HG02571 (cell line): ENCODE measurements at regions not wholly inside any gene's neighbourhood (a gene's known extent, or its start where the extent isn't known, plus 50 kb on each side); places are given as distances from the start of the nearest gene placed in this dataset.

ENCODE experiments used
- ATAC-seq: cut with Tn5 transposase; IDR thresholded peaks from one replicate; pipeline ENCODE4 v1.9.1; 2021; ENCODE audit warnings: mild to moderate bottlenecking, moderate library complexity; ENCODE audit not compliant: unreplicated experiment

- ATAC-seq, result no peak
Observed at GRCh38 chrX:38886112-38886511, 84.9 kb downstream of the MID1IP1 start.

- no peak for ATAC-seq
Observed at GRCh38 chrX:38887222-38887621, 86.0 kb downstream of the MID1IP1 start.

DNA sequence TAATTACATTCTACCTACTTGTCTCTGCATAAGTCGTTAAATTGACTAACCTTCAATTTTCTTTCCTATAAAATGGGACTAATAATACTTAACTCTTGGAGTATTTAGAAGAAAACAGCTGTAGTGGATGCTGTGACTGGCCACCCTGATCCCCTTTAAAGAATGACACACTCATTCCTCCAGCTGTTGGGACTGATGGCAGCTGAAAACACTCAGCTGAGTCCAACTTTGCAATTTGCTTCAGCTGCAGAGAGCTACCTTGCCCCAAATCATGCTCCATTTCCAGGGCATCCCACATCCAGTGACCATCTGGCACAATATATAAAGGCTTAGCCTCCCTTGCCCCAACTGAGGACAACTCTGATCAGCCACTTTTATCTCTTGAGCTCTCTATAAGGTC is 89.1 kb downstream of the MID1IP1 start:
- no peak for ATAC-seq

DNA sequence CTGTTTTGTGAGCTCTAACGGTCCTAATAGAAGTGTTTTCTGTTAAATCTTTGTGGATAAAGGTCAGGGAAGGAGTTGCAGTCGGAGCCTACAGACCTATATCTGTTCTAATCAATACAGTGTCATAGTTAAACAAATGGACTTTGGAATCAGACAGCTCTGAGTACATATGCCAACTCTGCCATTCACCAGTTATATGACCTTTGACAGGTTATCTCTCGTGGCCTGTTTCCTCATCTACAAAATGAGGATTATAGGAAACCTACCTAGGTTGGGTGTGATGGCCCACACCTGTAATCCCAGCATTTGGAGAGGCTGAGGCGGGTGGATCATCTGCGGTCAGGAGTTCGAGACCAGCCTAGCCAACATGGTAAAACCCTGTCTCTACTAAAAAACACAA is 89.7 kb downstream of the MID1IP1 start:
- no peak for ATAC-seq

DNA sequence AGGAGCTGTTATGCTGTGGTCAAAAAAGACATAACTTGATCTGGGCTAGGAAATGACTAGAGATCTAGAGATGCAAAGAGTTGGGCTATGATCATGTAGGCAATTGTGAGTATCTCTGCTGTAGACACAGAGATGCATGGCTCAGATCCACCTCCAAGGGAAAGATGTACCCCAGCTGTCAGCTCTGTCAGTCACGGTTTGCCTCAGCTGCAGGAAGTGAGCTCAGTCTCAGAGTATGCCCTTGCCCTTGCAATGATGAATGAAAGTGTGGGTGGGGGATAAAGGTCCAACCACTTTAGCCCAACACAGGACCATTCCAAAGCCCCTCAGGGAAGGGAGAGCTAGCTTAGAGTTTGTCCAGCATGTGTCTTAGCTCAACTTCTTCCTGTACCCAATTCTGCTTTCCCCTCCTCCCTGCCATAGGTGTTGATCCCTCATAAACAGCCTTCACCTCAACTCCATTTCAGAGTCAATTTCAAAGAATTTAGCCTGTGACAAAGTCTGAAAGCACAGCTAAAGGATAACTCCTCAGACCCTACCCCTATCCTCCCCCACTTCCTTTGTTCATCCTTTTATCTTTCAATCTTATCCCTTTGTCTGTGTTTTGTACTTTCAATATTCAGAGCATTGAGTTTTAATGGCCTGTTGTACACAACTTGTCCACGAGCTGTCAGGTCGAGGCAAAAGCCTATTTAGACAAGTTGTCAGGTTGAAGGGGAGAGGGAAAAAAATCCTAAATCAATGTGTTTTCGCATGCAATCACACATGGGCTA is 90.6 kb downstream of the MID1IP1 start:
- peak; percentile 62 for ATAC-seq

DNA sequence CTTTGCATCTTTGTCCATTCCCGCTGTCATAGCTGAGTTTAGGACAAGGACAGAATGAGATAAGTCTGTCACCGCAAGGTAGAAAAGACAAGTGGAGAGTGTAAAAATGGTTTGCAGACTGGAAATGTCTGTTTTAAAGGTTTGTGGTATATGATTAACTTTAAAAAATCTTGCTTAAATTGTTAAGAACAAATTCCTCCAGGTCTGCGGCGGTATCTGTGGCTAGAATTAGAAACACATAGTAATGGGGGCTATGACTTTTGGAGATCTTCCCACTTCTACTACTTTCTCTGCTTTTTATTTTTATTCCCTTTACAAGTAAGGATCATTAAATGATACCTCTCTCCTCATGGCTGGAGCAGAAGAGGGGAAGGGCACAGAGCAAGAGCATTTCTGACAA is 92.2 kb downstream of the MID1IP1 start:
- ATAC-seq, result no peak

DNA sequence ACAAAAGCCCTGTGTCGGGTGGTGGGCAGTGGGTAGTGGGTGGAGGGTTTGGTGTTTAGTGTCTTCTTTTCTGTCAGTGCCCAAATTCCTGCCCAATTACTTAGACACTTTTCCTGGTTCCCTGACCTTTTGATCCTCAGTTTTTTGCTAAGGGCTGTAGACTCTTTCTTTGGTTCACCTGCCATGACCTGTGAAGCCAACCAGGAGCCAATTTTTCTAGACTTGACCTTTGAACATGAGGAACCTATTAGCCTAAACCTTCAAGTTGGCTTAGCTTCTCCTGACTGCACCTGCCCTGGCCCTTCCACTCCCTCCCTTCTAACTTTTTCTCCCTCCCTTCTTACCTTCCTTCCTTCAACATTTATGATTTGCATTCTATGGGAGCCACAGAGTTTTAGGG is 94.5 kb downstream of the MID1IP1 start:
- no peak for ATAC-seq

DNA sequence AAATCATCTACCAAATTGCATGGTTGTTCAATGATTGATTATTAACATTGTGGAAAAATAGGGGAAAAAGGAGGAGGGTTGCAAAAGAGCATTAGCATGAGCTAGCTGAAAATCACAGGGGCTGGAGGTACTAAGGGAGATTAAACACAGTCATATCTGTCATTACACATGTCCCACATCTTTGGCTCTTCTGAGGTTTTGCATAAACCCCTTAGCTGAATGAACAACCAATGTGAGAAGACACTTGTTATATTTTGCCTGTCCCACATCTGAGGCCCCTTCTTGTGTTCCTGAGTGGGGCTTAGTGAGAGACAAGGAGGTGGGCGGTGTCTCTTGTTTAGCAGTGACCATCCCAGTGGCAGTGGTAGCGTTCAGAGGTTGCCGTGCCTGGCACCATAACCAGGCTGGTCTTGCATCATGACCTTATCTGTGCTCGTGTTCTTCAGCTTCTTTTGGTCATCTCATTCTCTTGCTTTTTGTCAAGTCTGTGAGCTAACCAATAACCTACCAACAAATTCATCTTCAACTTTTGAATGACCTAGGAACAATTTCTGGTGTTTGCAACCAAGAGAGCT is 95.6 kb downstream of the MID1IP1 start:
- no peak for ATAC-seq

DNA sequence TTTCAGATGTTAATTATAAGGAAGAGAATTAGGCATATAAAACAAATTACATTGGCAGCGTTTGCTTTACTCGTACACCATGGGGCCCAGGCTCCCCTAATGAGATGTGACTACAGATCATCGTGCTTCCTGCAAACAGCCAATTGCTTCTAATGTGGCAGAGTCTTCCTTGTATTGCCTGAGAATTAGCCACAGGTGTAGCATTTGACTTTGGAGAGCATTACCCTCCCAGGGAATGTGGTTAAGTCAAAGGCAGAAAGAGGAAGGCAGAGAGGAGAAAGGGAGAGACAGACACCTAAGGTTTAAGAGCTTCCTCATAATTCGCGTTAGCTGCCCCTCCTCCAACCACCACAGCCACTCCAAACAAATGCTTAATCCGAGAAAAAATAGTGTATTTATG is 97.0 kb downstream of the MID1IP1 start:
- ATAC-seq, result no peak

GRCh38 chrX:38899650-38900049 is 98.4 kb downstream of the MID1IP1 start:
- no peak for ATAC-seq

- no peak for ATAC-seq
Observed at GRCh38 chrX:38900719-38901118, 99.5 kb downstream of the MID1IP1 start.

- ATAC-seq, result no peak
Observed at GRCh38 chrX:38902972-38903492, 101.8 kb downstream of the MID1IP1 start.

GRCh38 chrX:38916801-38917200 is 115.5 kb downstream of the MID1IP1 start:
- ATAC-seq, result no peak

DNA sequence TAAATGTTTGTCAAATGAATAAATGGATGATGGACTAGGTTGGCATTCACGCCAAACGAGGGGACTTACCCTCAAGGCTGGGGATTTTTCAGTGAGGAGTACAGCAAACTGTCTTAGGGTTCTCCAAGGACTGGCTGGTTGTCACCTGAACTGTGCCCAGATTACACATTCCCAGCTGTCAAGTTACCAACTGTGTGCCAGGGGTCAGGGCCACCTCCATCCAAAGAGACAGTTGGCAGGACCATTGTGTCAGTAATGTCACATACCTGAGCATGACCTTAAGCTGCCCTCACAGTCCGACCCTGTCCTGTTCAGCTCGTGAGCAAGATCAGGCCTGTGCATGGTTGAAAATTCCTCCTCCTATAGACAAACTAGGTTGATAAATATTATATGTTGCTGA is 116.7 kb downstream of the MID1IP1 start:
- no peak for ATAC-seq

DNA sequence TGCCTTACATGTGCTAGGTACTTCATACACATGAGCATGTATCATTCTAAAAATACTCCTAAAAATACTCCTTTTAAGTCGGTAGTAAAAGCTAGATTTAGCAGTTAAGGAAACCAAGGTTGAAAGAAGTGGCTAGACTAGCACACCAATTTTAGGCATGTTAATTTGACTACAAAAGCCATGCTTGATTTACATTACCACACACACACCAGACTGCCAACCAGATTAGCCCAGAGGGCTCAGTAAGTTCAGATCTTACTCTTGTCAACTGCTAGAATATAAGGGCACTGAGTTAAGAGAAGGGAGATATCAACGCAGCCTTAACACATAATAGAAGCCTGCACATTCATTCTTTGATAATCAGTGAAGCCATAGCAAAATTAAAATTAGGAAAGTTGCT is 117.9 kb downstream of the MID1IP1 start:
- no peak for ATAC-seq

- ATAC-seq, result no peak
Observed at GRCh38 chrX:38919853-38920528, 118.7 kb downstream of the MID1IP1 start.

DNA sequence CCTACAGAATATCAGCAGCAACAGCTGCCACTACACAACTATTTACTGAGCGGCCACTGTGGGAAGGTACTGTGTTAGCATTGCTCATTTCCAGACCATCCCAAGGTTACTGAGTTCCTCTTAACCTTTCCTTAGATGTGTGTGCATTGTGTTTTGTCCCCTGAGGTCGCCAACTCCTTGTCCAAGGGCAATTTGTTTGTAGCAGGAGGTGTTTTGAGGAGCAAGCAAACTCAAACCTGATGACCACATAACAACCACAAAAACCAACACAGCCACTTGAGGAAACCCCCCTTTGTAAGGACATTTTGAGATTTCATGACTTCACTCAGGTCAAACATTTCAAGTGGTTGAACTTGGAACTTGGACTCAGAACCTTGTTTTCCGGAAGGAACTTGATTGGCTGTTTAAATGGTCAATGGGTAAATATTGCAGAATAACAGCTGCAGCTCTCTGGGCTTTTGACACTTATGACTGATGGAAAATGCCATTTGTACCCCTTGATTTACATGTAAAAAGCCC is 122.3 kb downstream of the MID1IP1 start:
- ATAC-seq, result no peak

GRCh38 chrX:38927592-38927991 is 126.3 kb downstream of the MID1IP1 start:
- no peak for ATAC-seq

DNA sequence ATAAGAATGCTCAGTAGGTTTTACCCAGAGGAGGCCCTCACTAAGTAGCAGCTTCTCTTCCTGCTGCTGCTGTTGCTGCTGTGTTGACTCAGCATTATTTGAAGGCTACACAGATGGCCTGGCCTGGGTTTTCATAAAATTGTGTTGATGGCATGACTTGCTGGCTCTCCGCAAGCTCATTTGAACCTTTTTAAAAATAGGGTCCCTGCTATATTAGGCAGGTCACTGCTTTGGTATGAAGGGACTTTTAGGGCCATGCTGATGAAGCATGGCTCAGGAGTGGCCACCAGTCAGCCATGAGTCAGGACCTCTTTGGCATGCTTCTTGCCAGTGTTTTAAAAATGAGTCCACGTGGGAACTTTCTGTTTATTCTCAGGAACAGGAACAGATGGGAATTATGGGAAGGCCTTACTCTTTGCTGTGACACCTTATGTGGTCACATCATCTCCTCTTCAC is 128.7 kb downstream of the MID1IP1 start:
- no peak for ATAC-seq

GRCh38 chrX:38930474-38930873 is 129.2 kb downstream of the MID1IP1 start:
- ATAC-seq, result no peak

DNA sequence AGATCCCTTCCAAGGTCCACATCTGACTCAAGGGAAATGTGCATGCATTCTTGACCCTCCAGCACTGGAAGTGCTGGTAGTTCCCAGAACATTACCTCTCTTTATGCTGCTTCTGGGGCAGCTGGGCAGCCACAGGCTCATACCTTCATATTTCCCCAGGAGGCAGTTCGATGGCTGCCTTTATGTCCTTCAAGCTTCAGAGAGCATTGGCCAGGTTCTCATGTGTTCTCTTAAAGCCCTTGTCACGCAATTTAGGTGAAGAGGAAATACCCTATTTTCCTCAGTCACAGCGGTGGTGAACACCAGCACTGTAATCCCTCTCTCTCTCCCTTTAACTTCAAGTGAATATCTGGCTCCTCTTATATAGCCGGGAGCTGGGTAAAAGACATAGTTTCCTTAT is 134.3 kb downstream of the MID1IP1 start:
- ATAC-seq, result no peak

GRCh38 chrX:38937400-38937799 is 136.1 kb downstream of the MID1IP1 start:
- no peak for ATAC-seq
